H9 (cell line): ENCODE measurements at regions not wholly inside any gene's neighbourhood (a gene's known extent, or its start where the extent isn't known, plus 50 kb on each side); places are given as distances from the start of the nearest gene placed in this dataset.
"Not testable (repeated sequence)": the region's sequence is repeated elsewhere in the genome, so short reads cannot be mapped to it uniquely, and the experiment has no call there.

Experiments used
- DNase-seq: peaks from one replicate; pipeline ENCODE4 v3.0.0-alpha.2; 2017
- H2AFZ ChIP-seq: one replicate; pipeline ENCODE4 v1.6.1; 2013; ENCODE audit warnings: mild to moderate bottlenecking, low read length, control low read depth, moderate library complexity
- H2AK5ac ChIP-seq: 2 replicates; pipeline ENCODE4 v1.6.1; 2013; ENCODE audit warnings: low read length, control low read depth, mixed read lengths; ENCODE audit not compliant: insufficient read length
- H2BK120ac ChIP-seq: one replicate; pipeline ENCODE4 v1.6.1; 2013; ENCODE audit warnings: low read depth, mild to moderate bottlenecking, low read length, control low read depth, inconsistent platforms; ENCODE audit not compliant: poor library complexity, severe bottlenecking
- H2BK12ac ChIP-seq: 2 replicates; pipeline ENCODE4 v1.6.1; 2013; ENCODE audit warnings: low read length, control low read depth, mixed read lengths, low read depth; ENCODE audit not compliant: insufficient read length
- H2BK15ac ChIP-seq: 2 replicates; pipeline ENCODE4 v1.6.1; 2013; ENCODE audit warnings: low read depth, low read length, control low read depth
- H2BK20ac ChIP-seq: one replicate; pipeline ENCODE4 v1.6.1; 2013; ENCODE audit warnings: low read depth, mild to moderate bottlenecking, low read length, control low read depth, inconsistent platforms; ENCODE audit not compliant: poor library complexity, severe bottlenecking
- H2BK5ac ChIP-seq: 2 replicates; pipeline ENCODE4 v1.6.1; 2013; ENCODE audit warnings: low read length, control low read depth, mixed read lengths; ENCODE audit not compliant: insufficient read length
- H3K14ac ChIP-seq: 2 replicates; pipeline ENCODE4 v1.6.1; 2013; ENCODE audit warnings: low read length, control low read depth; ENCODE audit not compliant: insufficient read depth
- H3K18ac ChIP-seq: 2 replicates; pipeline ENCODE4 v1.6.1; 2013; ENCODE audit warnings: low read depth, mild to moderate bottlenecking, mixed read lengths, low read length, control low read depth; ENCODE audit not compliant: insufficient read length
- H3K23ac ChIP-seq: 2 replicates; pipeline ENCODE4 v1.6.1; 2013; ENCODE audit warnings: low read length, control low read depth, mixed read lengths, low read depth; ENCODE audit not compliant: insufficient read length
- H3K23me2 ChIP-seq: 2 replicates; pipeline ENCODE4 v1.6.1; 2013; ENCODE audit warnings: low read depth, mild to moderate bottlenecking, mixed read lengths, low read length, control low read depth; ENCODE audit not compliant: insufficient read length, poor library complexity, severe bottlenecking
- H3K27ac ChIP-seq: 2 replicates; pipeline ENCODE4 v1.5.1; 2013; ENCODE audit warnings: low read length, control low read depth, mixed read lengths, low read depth; ENCODE audit not compliant: insufficient read length
- H3K27me3 ChIP-seq: 2 replicates; pipeline ENCODE4 v1.6.1; 2013; ENCODE audit warnings: low read length, control low read depth, inconsistent platforms; ENCODE audit not compliant: insufficient read depth
- H3K4ac ChIP-seq: 2 replicates; pipeline ENCODE4 v1.6.1; 2013; ENCODE audit warnings: low read depth, mild to moderate bottlenecking, control low read depth, inconsistent platforms, low read length, moderate library complexity
- H3K4me1 ChIP-seq: 2 replicates; pipeline ENCODE4 v1.6.1; 2013; ENCODE audit warnings: low read length, control low read depth, inconsistent platforms; ENCODE audit not compliant: insufficient read depth
- H3K4me2 ChIP-seq: 2 replicates; pipeline ENCODE4 v1.6.1; 2013; ENCODE audit warnings: low read length, control low read depth, mixed read lengths; ENCODE audit not compliant: insufficient read length, insufficient read depth
- H3K56ac ChIP-seq: 2 replicates; pipeline ENCODE4 v1.6.1; 2013; ENCODE audit warnings: low read depth, mild to moderate bottlenecking, mixed read lengths, low read length, control low read depth; ENCODE audit not compliant: insufficient read length
- H3K79me1 ChIP-seq: 2 replicates; pipeline ENCODE4 v1.6.1; 2013; ENCODE audit warnings: low read depth, mild to moderate bottlenecking, moderate library complexity, low read length, control low read depth, inconsistent platforms; ENCODE audit not compliant: insufficient read depth, poor library complexity, severe bottlenecking
- H3K79me2 ChIP-seq: 2 replicates; pipeline ENCODE4 v1.6.1; 2013; ENCODE audit warnings: low read length, control low read depth, inconsistent platforms; ENCODE audit not compliant: insufficient read depth
- H3K9ac ChIP-seq: 2 replicates; pipeline ENCODE4 v1.6.1; 2013; ENCODE audit warnings: low read length, control low read depth, mixed read lengths; ENCODE audit not compliant: insufficient read length; ENCODE audit errors: extremely low read depth
- H3K9me3 ChIP-seq: one replicate; pipeline ENCODE4 v1.6.1; 2013; ENCODE audit warnings: low read depth, low read length, inconsistent platforms; ENCODE audit not compliant: control insufficient read depth
- H3T11ph ChIP-seq: one replicate; pipeline ENCODE4 v1.6.1; 2013; ENCODE audit warnings: mild to moderate bottlenecking, low read length, control low read depth, inconsistent platforms
- H4K20me1 ChIP-seq: one replicate; pipeline ENCODE4 v1.6.1; 2013; ENCODE audit not compliant: control insufficient read depth, insufficient read length, insufficient read depth
- H4K5ac ChIP-seq: 2 replicates; pipeline ENCODE4 v1.6.1; 2013; ENCODE audit warnings: low read depth, mild to moderate bottlenecking, mixed read lengths, low read length, control low read depth; ENCODE audit not compliant: insufficient read length
- H4K8ac ChIP-seq: replicated peaks from 2 replicates; pipeline ENCODE4 v1.6.1; 2013; ENCODE audit warnings: low read length, control low read depth, mixed read lengths, low read depth; ENCODE audit not compliant: insufficient read length
- H4K91ac ChIP-seq: 2 replicates; pipeline ENCODE4 v1.6.1; 2013; ENCODE audit warnings: low read depth, mild to moderate bottlenecking, moderate library complexity, mixed read lengths, low read length, control low read depth; ENCODE audit not compliant: insufficient read length
- H3K27ac Mint-ChIP-seq, 3 experiments: 2 replicates in 2 of 3; 3 replicates in 1 of 3; pipeline ENCODE4 v1.8.0; 2020 to 2021; ENCODE audit warnings: mixed read lengths in 3 of 3, mild to moderate bottlenecking in 1 of 3, moderate library complexity in 1 of 3
- H3K27me3 Mint-ChIP-seq: 2 replicates; pipeline ENCODE4 v1.8.0; 2021; ENCODE audit warnings: low read depth, mild to moderate bottlenecking, moderate library complexity, mixed read lengths
- H3K36me3 Mint-ChIP-seq, 3 experiments: 2 replicates in 2 of 3; 3 replicates in 1 of 3; pipeline ENCODE4 v1.8.0; 2020 to 2021; ENCODE audit warnings: low read depth in 3 of 3, mixed read lengths in 3 of 3; ENCODE audit not compliant: insufficient read depth in 1 of 3
- H3K4me1 Mint-ChIP-seq, 2 experiments: 2 replicates each; pipeline ENCODE4 v1.8.0; 2020; ENCODE audit warnings: mixed read lengths in 2 of 2
- H3K4me3 Mint-ChIP-seq, 2 experiments: 2 replicates in 1 of 2; 3 replicates in 1 of 2; pipeline ENCODE4 v1.8.0; 2020 to 2021; ENCODE audit warnings: mild to moderate bottlenecking in 2 of 2, mixed read lengths in 2 of 2, moderate library complexity in 1 of 2
- H3K9me3 Mint-ChIP-seq, 2 experiments: 2 replicates in 1 of 2; 3 replicates in 1 of 2; pipeline ENCODE4 v1.8.0; 2020; ENCODE audit warnings: mild to moderate bottlenecking in 2 of 2, mixed read lengths in 2 of 2, moderate library complexity in 1 of 2
- WGBS: extraction: QIAGEN DNeasy Blood & Tissue Kit; methylation state at CpG from one replicate; pipeline ENCODE4 v1.1.7; 2013; ENCODE audit warnings: missing lambda C conversion rate, low lambda C conversion rate, mixed read lengths; ENCODE audit not compliant: insufficient read length; ENCODE audit errors: extremely low coverage; 5-methylcytosine and 5-hydroxymethylcytosine counted together
- TF ChIP-seq, protein P1 (sequence below): fragments of 200-600 bp; sonication (generic); conservative IDR thresholded peaks from 3 replicates; pipeline ENCODE4 v1.8.0; 2021; ENCODE audit warnings: antibody characterized with exemption, mild to moderate bottlenecking

GRCh38 chr1:244330318-244330625 is 121.4 kb downstream of the ADSS2 start:
- H3K4me2 ChIP-seq: no peak overlapping the region
- H2BK120ac ChIP-seq: no peak overlapping the region
- no CpG with 5 or more reads among the region's 2 CpGs for WGBS
- no peak overlapping the region for H3K23ac ChIP-seq
- no peaks in the 10 kb centered on the region for H3K79me2 ChIP-seq
- H3K36me3 Mint-ChIP-seq: peaks cover 2 to 8% (median 2%) of the 10 kb centered on the region in 3 experiments; a peak in 5 of 7 replicates
- no peak overlapping the region for H2BK12ac ChIP-seq
- H2BK20ac ChIP-seq: no peak overlapping the region
- H4K8ac ChIP-seq: no peak overlapping the region
- DNase-seq: peak; percentile 15
- TF ChIP-seq, protein P1, sequence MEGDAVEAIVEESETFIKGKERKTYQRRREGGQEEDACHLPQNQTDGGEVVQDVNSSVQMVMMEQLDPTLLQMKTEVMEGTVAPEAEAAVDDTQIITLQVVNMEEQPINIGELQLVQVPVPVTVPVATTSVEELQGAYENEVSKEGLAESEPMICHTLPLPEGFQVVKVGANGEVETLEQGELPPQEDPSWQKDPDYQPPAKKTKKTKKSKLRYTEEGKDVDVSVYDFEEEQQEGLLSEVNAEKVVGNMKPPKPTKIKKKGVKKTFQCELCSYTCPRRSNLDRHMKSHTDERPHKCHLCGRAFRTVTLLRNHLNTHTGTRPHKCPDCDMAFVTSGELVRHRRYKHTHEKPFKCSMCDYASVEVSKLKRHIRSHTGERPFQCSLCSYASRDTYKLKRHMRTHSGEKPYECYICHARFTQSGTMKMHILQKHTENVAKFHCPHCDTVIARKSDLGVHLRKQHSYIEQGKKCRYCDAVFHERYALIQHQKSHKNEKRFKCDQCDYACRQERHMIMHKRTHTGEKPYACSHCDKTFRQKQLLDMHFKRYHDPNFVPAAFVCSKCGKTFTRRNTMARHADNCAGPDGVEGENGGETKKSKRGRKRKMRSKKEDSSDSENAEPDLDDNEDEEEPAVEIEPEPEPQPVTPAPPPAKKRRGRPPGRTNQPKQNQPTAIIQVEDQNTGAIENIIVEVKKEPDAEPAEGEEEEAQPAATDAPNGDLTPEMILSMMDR: no peak
- no peak overlapping the region for H2BK15ac ChIP-seq
- H3K9me3 ChIP-seq: no peaks in the 10 kb centered on the region
- H3K4me1 Mint-ChIP-seq: peaks cover 22 to 30% of the 10 kb centered on the region in 2 experiments
- peaks cover 7% of the 10 kb centered on the region; the same call in 1 of the 2 replicates for H3K4me1 ChIP-seq
- no peak overlapping the region for H3K4me3 Mint-ChIP-seq
- no peak overlapping the region for H2AK5ac ChIP-seq
- H4K91ac ChIP-seq: no peak overlapping the region
- H3K79me1 ChIP-seq: no peaks in the 10 kb centered on the region
- H3K14ac ChIP-seq: no peak overlapping the region
- no peak overlapping the region for H3K4ac ChIP-seq
- H2BK5ac ChIP-seq: no peak overlapping the region
- H2AFZ ChIP-seq: peak overlapping the region; percentile 48
- H3K9ac ChIP-seq: no peak overlapping the region
- no peak overlapping the region for H3K27ac ChIP-seq
- no peak overlapping the region for H3K56ac ChIP-seq
- no peaks in the 10 kb centered on the region for H4K20me1 ChIP-seq
- H4K5ac ChIP-seq: no peak overlapping the region
- no peak overlapping the region for H3T11ph ChIP-seq
- H3K18ac ChIP-seq: no peak overlapping the region
- peaks cover 10 to 11% of the 10 kb centered on the region in 2 experiments for H3K9me3 Mint-ChIP-seq
- no peaks in the 10 kb centered on the region; the same call in 1 of the 2 replicates for H3K27me3 Mint-ChIP-seq
- no peaks in the 10 kb centered on the region for H3K27me3 ChIP-seq
- H3K23me2 ChIP-seq: no peaks in the 10 kb centered on the region
- H3K27ac Mint-ChIP-seq: no peak overlapping the region

- H3K27me3 Mint-ChIP-seq, H3K79me1 ChIP-seq, H3K79me2 ChIP-seq, H3K14ac ChIP-seq, H2AK5ac ChIP-seq, H3K23me2 ChIP-seq, H4K91ac ChIP-seq, H2AFZ ChIP-seq, H3K4ac ChIP-seq, H2BK15ac ChIP-seq, H2BK5ac ChIP-seq, H2BK12ac ChIP-seq, H3K56ac ChIP-seq, H3K4me3 Mint-ChIP-seq, H3K18ac ChIP-seq, H3T11ph ChIP-seq, H3K4me2 ChIP-seq, H3K9ac ChIP-seq, H3K9me3 ChIP-seq, H4K5ac ChIP-seq, H3K36me3 Mint-ChIP-seq, H3K23ac ChIP-seq, H4K20me1 ChIP-seq, H2BK20ac ChIP-seq, H3K4me1 ChIP-seq, H2BK120ac ChIP-seq, H3K27me3 ChIP-seq, H3K27ac ChIP-seq, DNase-seq, H4K8ac ChIP-seq: not testable (repeated sequence)
- peak overlapping the region in 2 of 3 experiments; percentile 8 to 75; a peak in 1 of 7 replicates for H3K27ac Mint-ChIP-seq
- H3K4me1 Mint-ChIP-seq: peaks cover 26 to 27% of the 10 kb centered on the region in 2 experiments
- H3K9me3 Mint-ChIP-seq: peaks cover 10 to 11% of the 10 kb centered on the region in 2 experiments
- WGBS: no CpG with 5 or more reads among the region's 2 CpGs
These were observed 118.9 kb downstream of the ADSS2 start for GRCh38 chr1:244332761-244333160.
